ENCODE measurements at regions not wholly inside any gene's neighbourhood (a gene's known extent, or its start where the extent isn't known, plus 50 kb on each side); places are given as distances from the start of the nearest gene placed in this dataset.

DNA sequence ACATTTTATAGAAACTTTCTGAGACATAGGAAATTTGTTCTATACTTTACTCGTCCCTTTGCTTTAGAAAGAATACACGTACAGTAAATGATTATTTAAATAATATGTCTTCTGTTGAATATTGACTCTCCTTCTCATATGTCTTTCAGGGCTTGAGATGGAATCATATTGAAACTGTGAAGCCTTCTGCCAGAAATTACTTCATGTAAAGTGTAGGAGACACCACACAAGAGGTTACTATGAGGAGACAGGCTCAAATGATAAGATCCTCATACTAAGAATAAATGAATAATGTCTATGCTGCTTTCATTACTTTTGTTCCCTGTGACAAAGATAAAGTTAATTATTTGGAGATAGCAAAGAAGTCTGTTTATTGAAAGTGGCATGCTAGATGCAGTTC is 1240.3 kb upstream of the MAP3K7 start:
- H3K27ac ChIP-seq (ENCODE audit: low read depth, low read length): no peak overlapping the region
- H3K4me1 ChIP-seq (ENCODE audit: control insufficient read depth in 1 of 2, insufficient read depth in 2 of 2, low read length in 2 of 2): no peaks in the 10 kb centered on the region
- no peaks in the 10 kb centered on the region for H3K36me3 ChIP-seq (ENCODE audit: control insufficient read depth in 1 of 2, insufficient read depth in 2 of 2, low read length in 2 of 2)
- no peaks in the 10 kb centered on the region for H3K27me3 ChIP-seq (ENCODE audit: control insufficient read depth in 1 of 2, insufficient read depth in 2 of 2, low read length in 2 of 2)
- H3K9me3 ChIP-seq (ENCODE audit: control insufficient read depth in 1 of 2, low read length in 2 of 2): no peaks in the 10 kb centered on the region
- no peak overlapping the region for H3K4me3 ChIP-seq (ENCODE audit: low read depth in 1 of 2, low read length in 2 of 2)
- no peak overlapping the region for H3K9ac ChIP-seq (ENCODE audit: low read depth in 1 of 2, low read length in 2 of 2)

DNA sequence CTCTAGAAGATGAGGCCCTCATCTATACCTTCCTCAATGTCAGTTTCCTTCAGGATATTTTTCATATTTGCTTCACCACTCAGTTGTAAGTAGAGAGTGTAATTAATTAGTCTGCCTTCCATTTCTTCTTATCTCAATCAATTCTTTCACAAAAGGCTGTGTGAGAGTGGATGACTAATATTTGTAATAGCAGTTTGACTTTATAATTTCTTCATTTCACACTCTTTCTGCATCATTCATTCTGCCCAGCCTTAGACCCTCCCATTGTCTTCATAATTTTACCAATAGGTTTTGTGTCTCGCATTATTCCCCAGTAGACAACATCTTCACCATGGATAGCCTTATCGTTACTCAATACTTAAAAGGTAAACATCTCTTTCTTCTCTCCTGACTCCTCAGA is 1239.3 kb upstream of the MAP3K7 start:
- Histone ChIP-seq H3K27ac (ENCODE audit: low read depth, low read length) (no peak overlapping the region), H3K36me3 (ENCODE audit: control insufficient read depth in 1 of 2, insufficient read depth in 2 of 2, low read length in 2 of 2) (no peaks in the 10 kb centered on the region), H3K9ac (ENCODE audit: low read depth in 1 of 2, low read length in 2 of 2) (no peak overlapping the region), H3K27me3 (ENCODE audit: control insufficient read depth in 1 of 2, insufficient read depth in 2 of 2, low read length in 2 of 2) (no peaks in the 10 kb centered on the region), H3K9me3 (ENCODE audit: control insufficient read depth in 1 of 2, low read length in 2 of 2) (no peaks in the 10 kb centered on the region), H3K4me1 (ENCODE audit: control insufficient read depth in 1 of 2, insufficient read depth in 2 of 2, low read length in 2 of 2) (no peaks in the 10 kb centered on the region), H3K4me3 (ENCODE audit: low read depth in 1 of 2, low read length in 2 of 2) (no peak overlapping the region)

DNA sequence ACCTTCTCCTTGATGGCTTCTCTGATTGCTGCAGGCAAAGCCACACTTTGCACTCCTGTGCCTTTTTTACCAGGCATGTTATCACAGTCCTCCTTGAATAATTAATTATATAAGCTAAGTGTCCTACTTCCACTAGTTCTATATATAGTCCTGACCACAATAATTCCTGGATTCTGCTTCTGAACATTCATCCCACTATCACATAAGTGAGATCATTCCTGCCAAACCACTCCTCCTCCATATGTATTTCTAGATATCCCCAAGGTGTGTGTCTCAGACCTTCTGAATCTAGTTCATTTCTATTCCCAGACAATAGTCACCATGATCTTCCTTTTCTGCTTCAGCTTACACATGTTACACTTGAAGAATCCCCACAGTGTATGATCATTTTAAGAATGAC is 1237.5 kb upstream of the MAP3K7 start:
- no peak overlapping the region for H3K27ac ChIP-seq (ENCODE audit: low read depth, low read length)
- H3K4me1 ChIP-seq (ENCODE audit: control insufficient read depth in 1 of 2, insufficient read depth in 2 of 2, low read length in 2 of 2): no peaks in the 10 kb centered on the region
- H3K9me3 ChIP-seq (ENCODE audit: control insufficient read depth in 1 of 2, low read length in 2 of 2): no peaks in the 10 kb centered on the region
- H3K4me3 ChIP-seq (ENCODE audit: low read depth in 1 of 2, low read length in 2 of 2): no peak overlapping the region
- no peaks in the 10 kb centered on the region for H3K36me3 ChIP-seq (ENCODE audit: control insufficient read depth in 1 of 2, insufficient read depth in 2 of 2, low read length in 2 of 2)
- no peaks in the 10 kb centered on the region for H3K27me3 ChIP-seq (ENCODE audit: control insufficient read depth in 1 of 2, insufficient read depth in 2 of 2, low read length in 2 of 2)
- H3K9ac ChIP-seq (ENCODE audit: low read depth in 1 of 2, low read length in 2 of 2): no peak overlapping the region

DNA sequence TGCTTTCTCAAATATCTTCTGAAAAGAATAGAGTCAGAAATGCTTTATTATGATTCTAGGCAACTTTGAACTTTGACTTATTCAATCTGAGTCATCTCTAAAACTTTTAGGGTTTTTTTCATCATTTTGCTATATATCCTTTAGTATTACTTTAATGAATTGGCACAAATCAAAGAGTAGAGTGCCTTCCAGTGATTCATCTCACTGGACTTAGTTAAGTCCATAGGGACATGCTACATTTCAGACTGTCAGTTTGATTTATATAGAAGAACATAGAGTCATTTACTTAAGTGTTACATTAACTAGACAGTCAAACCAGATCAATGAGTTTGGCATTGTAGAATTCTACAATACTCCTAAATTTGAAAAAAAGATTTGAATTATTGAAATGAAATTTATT is 1235.7 kb upstream of the MAP3K7 start:
- no peaks in the 10 kb centered on the region for H3K27me3 ChIP-seq (ENCODE audit: control insufficient read depth in 1 of 2, insufficient read depth in 2 of 2, low read length in 2 of 2)
- no peak overlapping the region for H3K9ac ChIP-seq (ENCODE audit: low read depth in 1 of 2, low read length in 2 of 2)
- no peaks in the 10 kb centered on the region for H3K36me3 ChIP-seq (ENCODE audit: control insufficient read depth in 1 of 2, insufficient read depth in 2 of 2, low read length in 2 of 2)
- no peaks in the 10 kb centered on the region for H3K4me1 ChIP-seq (ENCODE audit: control insufficient read depth in 1 of 2, insufficient read depth in 2 of 2, low read length in 2 of 2)
- H3K27ac ChIP-seq (ENCODE audit: low read depth, low read length): no peak overlapping the region
- no peak overlapping the region for H3K4me3 ChIP-seq (ENCODE audit: low read depth in 1 of 2, low read length in 2 of 2)
- no peaks in the 10 kb centered on the region for H3K9me3 ChIP-seq (ENCODE audit: control insufficient read depth in 1 of 2, low read length in 2 of 2)

DNA sequence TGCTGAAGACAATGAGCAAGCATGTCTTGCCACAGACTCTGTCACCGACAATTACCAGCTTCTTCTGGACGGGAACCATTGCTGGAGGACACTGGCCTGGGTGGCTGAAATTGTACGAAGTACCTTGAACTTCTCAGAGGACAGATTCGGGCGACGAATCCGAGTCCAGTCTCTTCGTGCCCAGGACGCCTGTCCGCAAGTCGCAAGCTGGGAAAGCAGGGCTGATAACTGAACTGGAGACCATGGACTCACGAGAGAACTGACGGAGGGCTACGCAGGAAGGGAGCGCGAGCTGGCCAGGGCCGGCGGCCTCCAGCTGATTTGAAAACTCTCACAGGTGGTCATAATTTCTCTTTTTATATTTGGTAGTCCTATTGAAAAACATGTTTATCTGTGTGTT is 1229.5 kb upstream of the MAP3K7 start:
- Histone ChIP-seq H3K36me3 (ENCODE audit: control insufficient read depth in 1 of 2, insufficient read depth in 2 of 2, low read length in 2 of 2) (no peaks in the 10 kb centered on the region), H3K9me3 (ENCODE audit: control insufficient read depth in 1 of 2, low read length in 2 of 2) (no peaks in the 10 kb centered on the region), H3K27me3 (ENCODE audit: control insufficient read depth in 1 of 2, insufficient read depth in 2 of 2, low read length in 2 of 2) (no peaks in the 10 kb centered on the region), H3K9ac (ENCODE audit: low read depth in 1 of 2, low read length in 2 of 2) (no peak overlapping the region), H3K4me1 (ENCODE audit: control insufficient read depth in 1 of 2, insufficient read depth in 2 of 2, low read length in 2 of 2) (no peaks in the 10 kb centered on the region), H3K4me3 (ENCODE audit: low read depth in 1 of 2, low read length in 2 of 2) (no peak overlapping the region), H3K27ac (ENCODE audit: low read depth, low read length) (no peak overlapping the region)

DNA sequence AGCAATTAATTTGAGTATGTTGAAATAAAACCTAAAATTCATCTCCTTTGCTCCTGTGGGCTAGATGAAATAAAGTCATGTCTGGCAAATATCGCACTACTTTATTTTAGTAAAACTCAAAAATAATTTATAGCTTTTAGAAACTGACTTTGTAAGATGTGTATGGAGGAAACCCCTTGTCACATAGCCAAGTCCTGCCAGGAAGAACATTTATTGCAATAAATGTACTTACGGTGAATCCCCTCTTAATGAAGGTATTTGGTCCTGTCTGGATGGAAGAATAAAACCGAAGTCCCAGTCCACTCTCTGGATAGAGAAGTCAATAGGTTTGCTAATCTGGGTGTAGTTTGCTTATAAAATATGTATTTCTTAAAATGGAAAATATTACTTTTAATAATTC is 1226.8 kb upstream of the MAP3K7 start:
- no peaks in the 10 kb centered on the region for H3K27me3 ChIP-seq (ENCODE audit: control insufficient read depth in 1 of 2, insufficient read depth in 2 of 2, low read length in 2 of 2)
- H3K4me3 ChIP-seq (ENCODE audit: low read depth in 1 of 2, low read length in 2 of 2): no peak overlapping the region
- no peak overlapping the region for H3K27ac ChIP-seq (ENCODE audit: low read depth, low read length)
- H3K9ac ChIP-seq (ENCODE audit: low read depth in 1 of 2, low read length in 2 of 2): no peak overlapping the region
- H3K4me1 ChIP-seq (ENCODE audit: control insufficient read depth in 1 of 2, insufficient read depth in 2 of 2, low read length in 2 of 2): no peaks in the 10 kb centered on the region
- no peaks in the 10 kb centered on the region for H3K36me3 ChIP-seq (ENCODE audit: control insufficient read depth in 1 of 2, insufficient read depth in 2 of 2, low read length in 2 of 2)
- no peaks in the 10 kb centered on the region for H3K9me3 ChIP-seq (ENCODE audit: control insufficient read depth in 1 of 2, low read length in 2 of 2)

DNA sequence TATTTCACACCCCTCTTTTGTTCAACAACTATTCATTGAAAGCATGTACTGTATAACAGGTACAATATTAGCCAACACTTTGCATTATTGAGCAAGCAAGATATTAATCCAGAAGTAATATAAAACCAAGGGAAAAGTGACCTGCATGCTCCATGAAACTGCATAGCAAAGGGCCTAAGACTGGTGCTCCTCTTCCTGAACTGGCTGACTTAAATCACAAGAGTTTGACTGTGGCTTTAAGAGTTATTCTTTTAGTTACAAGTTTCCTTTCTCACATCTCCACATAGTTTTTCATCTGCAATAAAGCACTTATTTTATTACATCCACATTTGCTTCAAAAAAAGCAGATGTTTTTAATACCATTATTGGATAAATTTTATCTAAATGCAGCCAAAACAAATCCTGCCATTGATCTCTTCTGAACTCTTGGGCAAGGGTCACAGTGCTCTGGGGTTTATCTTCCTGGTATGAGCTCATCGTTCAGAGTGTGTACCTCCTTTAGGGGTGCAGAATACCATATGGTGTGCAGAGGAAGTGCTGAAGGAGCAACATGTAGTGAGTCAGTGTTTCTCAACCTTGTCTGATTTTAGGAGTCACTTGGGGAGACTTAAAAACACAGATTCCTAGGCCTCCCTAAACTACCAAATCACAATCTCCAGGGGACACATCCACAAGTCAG is 1225.9 kb upstream of the MAP3K7 start:
- H3K4me1 ChIP-seq (ENCODE audit: control insufficient read depth in 1 of 2, insufficient read depth in 2 of 2, low read length in 2 of 2): no peaks in the 10 kb centered on the region
- no peaks in the 10 kb centered on the region for H3K27me3 ChIP-seq (ENCODE audit: control insufficient read depth in 1 of 2, insufficient read depth in 2 of 2, low read length in 2 of 2)
- H3K9me3 ChIP-seq (ENCODE audit: control insufficient read depth in 1 of 2, low read length in 2 of 2): no peaks in the 10 kb centered on the region
- H3K9ac ChIP-seq (ENCODE audit: low read depth in 1 of 2, low read length in 2 of 2): no peak overlapping the region
- no peak overlapping the region for H3K27ac ChIP-seq (ENCODE audit: low read depth, low read length)
- no peaks in the 10 kb centered on the region for H3K36me3 ChIP-seq (ENCODE audit: control insufficient read depth in 1 of 2, insufficient read depth in 2 of 2, low read length in 2 of 2)
- no peak overlapping the region for H3K4me3 ChIP-seq (ENCODE audit: low read depth in 1 of 2, low read length in 2 of 2)

DNA sequence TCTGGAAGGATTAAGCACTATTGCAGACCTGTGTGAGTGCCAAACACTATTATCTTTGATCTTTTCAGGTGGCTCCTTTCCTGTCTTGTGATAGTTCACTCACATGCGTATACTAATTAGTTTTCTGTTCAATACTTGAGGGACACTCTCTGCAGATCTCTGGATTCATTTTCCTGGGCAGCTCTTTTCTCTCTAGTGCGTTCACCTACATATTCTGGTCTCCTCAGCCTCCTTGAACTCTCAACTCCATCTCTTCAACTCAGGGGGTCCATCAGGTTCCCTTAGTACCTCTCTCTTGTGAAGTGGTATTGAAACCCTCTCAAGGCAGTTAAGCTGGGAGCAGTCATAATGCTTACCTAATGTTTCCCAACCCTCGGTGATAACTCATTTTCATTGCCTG is 1218.1 kb upstream of the MAP3K7 start:
- Histone ChIP-seq H3K36me3 (ENCODE audit: control insufficient read depth in 1 of 2, insufficient read depth in 2 of 2, low read length in 2 of 2) (no peaks in the 10 kb centered on the region), H3K4me1 (ENCODE audit: control insufficient read depth in 1 of 2, insufficient read depth in 2 of 2, low read length in 2 of 2) (no peaks in the 10 kb centered on the region)

DNA sequence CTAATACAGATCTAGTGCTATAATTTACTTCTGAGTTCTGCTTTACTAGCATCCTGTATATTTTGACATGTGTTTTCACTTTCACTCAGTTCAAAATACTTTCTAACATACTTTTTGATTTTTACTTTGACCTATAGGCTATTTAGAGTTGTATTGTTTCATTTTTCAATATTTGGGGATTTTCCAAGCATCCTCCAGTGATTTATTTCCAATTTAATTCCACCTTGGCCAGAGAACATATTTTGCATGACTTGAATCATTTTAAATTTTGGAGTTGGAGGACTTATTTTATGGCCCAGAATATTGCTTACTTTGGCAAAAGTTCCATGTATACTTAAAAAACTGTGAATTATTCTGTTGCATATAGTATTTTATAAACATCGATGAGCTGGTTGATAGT is 1215.6 kb upstream of the MAP3K7 start:
- Histone ChIP-seq H3K36me3 (ENCODE audit: control insufficient read depth in 1 of 2, insufficient read depth in 2 of 2, low read length in 2 of 2) (no peaks in the 10 kb centered on the region), H3K27ac (ENCODE audit: low read depth, low read length) (no peak overlapping the region), H3K9ac (ENCODE audit: low read depth in 1 of 2, low read length in 2 of 2) (no peak overlapping the region), H3K4me3 (ENCODE audit: low read depth in 1 of 2, low read length in 2 of 2) (no peak overlapping the region), H3K4me1 (ENCODE audit: control insufficient read depth in 1 of 2, insufficient read depth in 2 of 2, low read length in 2 of 2) (no peaks in the 10 kb centered on the region), H3K9me3 (ENCODE audit: control insufficient read depth in 1 of 2, low read length in 2 of 2) (no peaks in the 10 kb centered on the region), H3K27me3 (ENCODE audit: control insufficient read depth in 1 of 2, insufficient read depth in 2 of 2, low read length in 2 of 2) (no peaks in the 10 kb centered on the region)

More for the DNA sequence above, 1218.1 kb upstream of the MAP3K7 start:
- Histone ChIP-seq H3K9ac (ENCODE audit: low read depth in 1 of 2, low read length in 2 of 2) (no peak overlapping the region), H3K27me3 (ENCODE audit: control insufficient read depth in 1 of 2, insufficient read depth in 2 of 2, low read length in 2 of 2) (no peaks in the 10 kb centered on the region), H3K9me3 (ENCODE audit: control insufficient read depth in 1 of 2, low read length in 2 of 2) (no peaks in the 10 kb centered on the region), H3K4me3 (ENCODE audit: low read depth in 1 of 2, low read length in 2 of 2) (no peak overlapping the region), H3K27ac (ENCODE audit: low read depth, low read length) (no peak overlapping the region)

DNA sequence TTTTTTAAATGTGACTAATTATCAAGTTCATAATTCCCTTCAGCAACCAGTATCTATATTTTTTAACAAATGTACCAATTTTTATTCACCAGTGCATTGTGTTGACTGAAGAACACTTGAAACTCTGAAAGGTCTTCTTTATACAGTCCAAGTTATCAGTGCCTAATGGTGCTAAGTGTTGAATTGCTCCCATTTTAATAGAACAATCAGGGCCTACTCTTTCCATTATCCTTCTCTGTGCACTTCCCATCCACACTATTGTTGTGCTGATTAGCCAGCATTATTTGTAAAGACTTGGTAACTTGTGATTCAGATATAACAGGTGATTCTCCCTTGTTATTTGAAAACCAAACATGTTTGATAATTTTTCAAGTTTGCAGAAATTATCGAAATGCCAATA is 1209.7 kb upstream of the MAP3K7 start:
- Histone ChIP-seq H3K4me3 (ENCODE audit: low read depth in 1 of 2, low read length in 2 of 2) (no peak overlapping the region), H3K27ac (ENCODE audit: low read depth, low read length) (no peak overlapping the region), H3K9ac (ENCODE audit: low read depth in 1 of 2, low read length in 2 of 2) (no peak overlapping the region), H3K27me3 (ENCODE audit: control insufficient read depth in 1 of 2, insufficient read depth in 2 of 2, low read length in 2 of 2) (no peaks in the 10 kb centered on the region), H3K9me3 (ENCODE audit: control insufficient read depth in 1 of 2, low read length in 2 of 2) (no peaks in the 10 kb centered on the region), H3K36me3 (ENCODE audit: control insufficient read depth in 1 of 2, insufficient read depth in 2 of 2, low read length in 2 of 2) (no peaks in the 10 kb centered on the region), H3K4me1 (ENCODE audit: control insufficient read depth in 1 of 2, insufficient read depth in 2 of 2, low read length in 2 of 2) (no peaks in the 10 kb centered on the region)

DNA sequence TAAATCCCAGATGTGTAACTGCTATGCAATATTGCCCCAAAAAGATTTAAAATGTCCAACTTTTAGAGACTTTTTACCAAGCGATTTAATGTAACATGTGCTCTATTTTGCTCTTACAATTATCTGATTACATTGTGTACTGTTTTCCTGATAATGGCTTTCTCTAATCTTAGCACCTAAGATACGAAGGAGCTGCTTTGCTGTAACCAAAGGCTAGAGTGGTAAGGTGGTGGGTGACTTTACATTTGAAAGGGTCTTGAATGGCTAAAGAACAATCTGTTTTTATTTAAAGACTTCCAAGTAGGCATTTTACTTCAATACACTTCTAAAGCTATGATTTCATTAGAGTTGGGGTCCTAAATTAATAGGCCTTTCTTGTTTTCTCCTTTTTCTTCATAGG is 1201.6 kb upstream of the MAP3K7 start:
- Histone ChIP-seq H3K27me3 (ENCODE audit: control insufficient read depth in 1 of 2, insufficient read depth in 2 of 2, low read length in 2 of 2) (no peaks in the 10 kb centered on the region), H3K36me3 (ENCODE audit: control insufficient read depth in 1 of 2, insufficient read depth in 2 of 2, low read length in 2 of 2) (no peaks in the 10 kb centered on the region), H3K4me1 (ENCODE audit: control insufficient read depth in 1 of 2, insufficient read depth in 2 of 2, low read length in 2 of 2) (no peaks in the 10 kb centered on the region), H3K9me3 (ENCODE audit: control insufficient read depth in 1 of 2, low read length in 2 of 2) (no peaks in the 10 kb centered on the region), H3K9ac (ENCODE audit: low read depth in 1 of 2, low read length in 2 of 2) (no peak overlapping the region), H3K27ac (ENCODE audit: low read depth, low read length) (no peak overlapping the region), H3K4me3 (ENCODE audit: low read depth in 1 of 2, low read length in 2 of 2) (no peak overlapping the region)
